HG02759 (cell line): ENCODE measurements at regions not wholly inside any gene's neighbourhood (a gene's known extent, or its start where the extent isn't known, plus 50 kb on each side); places are given as distances from the start of the nearest gene placed in this dataset.

Experiments
- ATAC-seq: cut with Tn5 transposase; IDR thresholded peaks from one replicate; pipeline ENCODE4 v1.9.1; 2021; ENCODE audit warnings: mild to moderate bottlenecking, moderate library complexity; ENCODE audit not compliant: unreplicated experiment

- no peak for ATAC-seq
These were observed 238.3 kb upstream of the NCKAP5 start for GRCh38 chr2:133806564-133806963.

- ATAC-seq: no peak
These were observed 241.2 kb upstream of the NCKAP5 start for GRCh38 chr2:133809485-133809884.

DNA sequence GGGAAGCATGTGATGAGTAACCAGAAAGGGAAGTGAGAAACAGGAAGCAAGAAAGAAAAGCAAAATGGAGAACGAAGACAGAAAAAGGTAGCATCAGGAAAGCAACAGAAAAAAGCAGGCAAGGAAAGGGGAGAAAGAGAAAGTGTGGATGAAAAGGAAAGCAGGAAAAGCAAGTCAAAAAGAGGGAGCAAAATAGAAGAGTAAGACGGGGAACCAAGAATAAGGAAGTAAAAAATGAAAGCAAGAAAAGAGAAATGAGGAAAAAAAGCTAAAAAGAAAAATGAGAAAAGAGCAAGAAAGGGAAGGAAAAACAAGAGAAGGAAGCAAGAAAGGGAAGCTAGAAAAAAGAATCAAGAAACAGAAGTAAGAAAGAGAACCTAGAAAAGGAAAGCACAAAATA is 242.3 kb upstream of the NCKAP5 start:
- ATAC-seq: no peak

GRCh38 chr2:133811409-133812125 is 243.3 kb upstream of the NCKAP5 start:
- no peak for ATAC-seq

DNA sequence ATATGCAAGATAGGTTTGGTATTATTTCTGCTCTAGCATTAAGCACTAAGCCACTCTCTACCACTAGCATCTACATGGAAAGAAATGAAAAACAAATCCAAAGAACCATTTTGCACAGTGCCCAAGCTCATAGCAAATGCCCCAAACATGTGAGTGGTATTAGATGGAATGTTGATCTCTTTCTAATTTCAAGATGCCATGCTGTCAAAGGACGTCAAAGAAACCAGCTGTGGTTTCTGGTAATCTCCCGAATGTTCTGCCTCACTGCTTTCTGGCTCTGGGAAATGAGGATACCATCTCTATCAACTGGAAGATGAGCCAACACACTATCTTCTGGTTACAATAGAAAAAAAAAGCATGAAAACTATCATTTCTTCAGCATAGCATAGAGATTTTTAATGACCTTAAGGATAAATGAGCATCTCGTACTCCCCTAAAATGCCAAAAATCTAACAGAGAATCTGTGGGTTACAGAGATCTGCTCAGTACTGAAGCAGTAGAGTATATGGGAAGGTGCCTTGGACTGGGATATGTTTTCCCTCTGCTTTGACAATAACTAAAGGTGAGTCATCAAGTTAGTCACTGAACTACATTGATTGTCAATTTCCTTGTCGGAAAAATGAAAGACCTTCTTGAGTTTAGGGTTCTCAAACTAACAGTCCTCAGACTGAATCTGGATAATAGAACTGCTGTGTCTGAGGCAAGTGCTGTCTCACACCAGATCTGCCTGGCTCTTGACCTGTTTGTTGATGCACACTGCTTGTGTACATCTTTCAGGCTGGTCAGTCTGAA is 244.8 kb upstream of the NCKAP5 start:
- ATAC-seq: no peak

GRCh38 chr2:133814890-133815289 is 246.6 kb upstream of the NCKAP5 start:
- ATAC-seq: no peak

GRCh38 chr2:133816037-133816436 is 247.8 kb upstream of the NCKAP5 start:
- no peak for ATAC-seq

DNA sequence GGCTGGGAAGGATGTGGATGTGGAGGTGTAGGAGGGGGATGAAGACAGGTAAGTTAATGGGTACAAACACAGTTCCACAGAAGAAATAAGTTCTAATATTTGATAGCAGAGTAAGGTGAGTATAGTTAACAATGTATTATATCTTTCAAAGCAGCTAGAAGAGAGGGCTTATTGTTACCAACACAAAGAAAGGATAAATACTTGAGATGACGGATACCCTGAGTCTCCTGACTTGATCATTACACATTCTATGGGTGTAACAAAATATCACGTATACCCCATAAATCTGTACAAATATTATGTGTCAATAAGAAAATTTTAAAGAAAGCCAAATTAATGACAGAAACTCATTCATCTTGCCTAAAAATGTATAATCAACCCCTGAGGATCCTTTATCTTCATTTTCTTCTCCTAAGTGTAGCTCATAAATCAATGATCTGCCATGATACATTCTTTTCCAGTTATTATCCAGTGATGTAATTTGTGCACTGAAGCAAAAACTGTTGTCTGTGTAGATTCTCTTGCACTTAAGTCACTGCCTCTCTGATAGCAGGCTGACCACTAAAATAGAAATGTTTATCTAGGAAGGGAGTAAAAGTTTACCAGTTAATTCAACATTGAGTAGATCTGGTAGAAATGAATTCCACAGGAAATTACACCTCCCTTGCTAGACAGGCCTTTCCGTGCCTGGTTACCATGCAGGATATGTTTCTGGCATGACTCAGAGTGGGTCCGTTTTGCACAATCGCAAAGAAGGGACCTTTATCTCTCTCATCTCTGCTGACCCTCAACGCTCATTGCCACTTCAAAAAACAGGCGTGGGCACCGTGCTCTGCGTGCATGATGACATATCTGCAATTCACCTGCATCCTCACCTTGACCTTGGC is 249.7 kb upstream of the NCKAP5 start:
- no peak for ATAC-seq

DNA sequence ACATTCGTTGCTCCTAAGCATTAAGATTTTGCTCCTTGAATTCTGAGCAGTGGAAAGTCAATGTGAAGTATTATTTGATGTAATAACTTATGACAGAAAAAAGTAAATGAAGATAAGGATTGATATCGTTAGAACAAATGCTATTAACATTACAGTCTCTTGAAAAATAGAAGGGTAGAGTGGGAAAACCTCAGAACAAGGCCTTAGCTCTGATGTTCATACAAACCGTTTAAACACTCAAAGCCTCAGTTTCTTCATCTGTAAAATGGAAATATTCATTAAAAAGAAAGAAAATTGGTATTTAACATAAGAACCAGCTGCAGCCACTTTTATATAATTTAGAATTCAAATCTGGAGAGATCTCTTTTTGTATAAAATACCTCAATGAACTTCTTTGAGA is 250.4 kb upstream of the NCKAP5 start:
- no peak for ATAC-seq

GRCh38 chr2:133819906-133820305 is 251.6 kb upstream of the NCKAP5 start:
- ATAC-seq: no peak

DNA sequence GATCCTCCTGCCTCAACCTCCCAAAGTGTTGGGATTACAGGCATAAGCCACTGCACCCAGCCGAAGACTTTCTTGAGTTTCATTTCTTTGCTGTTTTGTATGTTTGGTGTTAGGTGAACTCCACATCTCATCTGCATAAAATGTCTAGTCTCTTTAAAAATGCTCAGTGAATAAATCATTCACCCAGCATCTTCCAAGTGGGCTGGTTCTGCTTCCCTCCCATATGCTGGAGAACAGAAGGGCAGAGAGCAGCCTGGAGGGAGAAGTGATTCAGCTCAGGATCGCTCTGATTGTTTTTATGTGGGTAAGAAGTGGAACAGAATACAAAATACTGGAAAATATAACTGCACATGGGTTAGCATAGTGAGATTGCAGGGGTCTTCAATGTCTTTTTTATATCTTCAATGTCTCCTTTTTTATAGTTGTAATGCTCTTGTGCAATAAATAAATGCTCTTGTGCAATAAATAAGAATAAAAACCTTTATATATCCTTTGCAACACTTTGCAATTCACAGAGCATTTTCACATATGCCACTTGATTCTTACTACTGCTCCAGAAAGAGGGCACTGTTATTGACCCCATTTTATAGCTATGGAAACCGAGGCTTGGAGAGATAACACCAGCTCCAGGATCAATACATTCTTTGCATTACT is 253.0 kb upstream of the NCKAP5 start:
- no peak for ATAC-seq

- ATAC-seq: no peak
These were observed 254.4 kb upstream of the NCKAP5 start for GRCh38 chr2:133822517-133823225.

DNA sequence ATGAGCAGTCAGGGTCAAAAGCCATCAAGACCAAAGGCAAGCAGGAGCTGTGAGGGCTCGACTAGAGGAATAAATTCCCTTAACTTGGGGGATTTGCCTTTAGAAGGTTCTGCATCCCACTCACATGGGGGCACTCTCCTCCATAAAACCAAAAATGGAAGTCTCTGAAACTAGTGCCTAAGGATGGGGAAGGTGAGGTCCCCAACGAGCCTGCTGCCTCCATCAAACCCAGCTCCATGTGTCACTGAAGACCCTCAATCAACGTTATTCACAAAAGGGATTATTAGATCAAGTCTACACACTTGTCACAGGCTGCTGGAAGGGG is 254.9 kb upstream of the NCKAP5 start:
- ATAC-seq: no peak

GRCh38 chr2:133824869-133825268 is 256.6 kb upstream of the NCKAP5 start:
- ATAC-seq: no peak

GRCh38 chr2:133825778-133826177 is 257.5 kb upstream of the NCKAP5 start:
- no peak for ATAC-seq

DNA sequence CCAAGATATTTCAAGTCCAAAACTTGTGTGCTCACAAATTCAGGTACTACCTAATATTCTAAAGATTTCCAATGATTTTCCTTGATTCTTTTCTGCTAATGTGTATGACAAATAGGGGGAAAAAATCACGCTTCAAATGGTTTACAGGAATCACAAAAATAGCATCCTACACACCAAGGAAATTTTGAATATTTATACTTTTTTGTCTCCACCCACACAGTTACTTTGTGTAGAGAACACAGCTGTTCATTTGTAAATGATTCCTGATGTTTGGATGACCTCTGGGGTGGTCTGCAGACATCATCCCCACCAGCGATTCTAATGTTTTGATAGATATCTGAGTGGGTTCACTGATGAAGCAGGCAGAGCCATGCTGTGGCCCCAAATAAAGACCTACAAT is 260.6 kb upstream of the NCKAP5 start:
- no peak for ATAC-seq

- ATAC-seq: no peak
These were observed 261.3 kb upstream of the NCKAP5 start for GRCh38 chr2:133829450-133830020.

DNA sequence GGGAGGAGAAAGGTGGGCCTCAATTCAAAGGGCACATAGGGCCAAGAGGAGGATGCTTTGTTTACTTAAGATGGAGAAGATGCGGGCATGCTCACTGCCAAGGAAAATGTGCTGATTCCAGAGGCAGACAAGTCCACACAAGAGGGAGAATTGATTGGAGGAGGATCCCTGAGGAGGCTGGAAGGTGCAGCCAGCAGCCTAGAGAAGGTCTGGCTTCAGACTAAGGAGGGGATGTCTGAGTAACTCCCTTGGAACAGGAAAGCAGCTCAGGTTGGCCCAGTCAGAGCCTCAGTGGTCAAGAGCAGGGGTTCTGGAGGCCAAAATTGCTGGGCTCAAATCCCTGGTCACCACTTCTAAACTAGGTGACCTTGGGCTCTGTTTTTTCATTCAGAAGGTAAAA is 265.5 kb upstream of the NCKAP5 start:
- no peak for ATAC-seq

DNA sequence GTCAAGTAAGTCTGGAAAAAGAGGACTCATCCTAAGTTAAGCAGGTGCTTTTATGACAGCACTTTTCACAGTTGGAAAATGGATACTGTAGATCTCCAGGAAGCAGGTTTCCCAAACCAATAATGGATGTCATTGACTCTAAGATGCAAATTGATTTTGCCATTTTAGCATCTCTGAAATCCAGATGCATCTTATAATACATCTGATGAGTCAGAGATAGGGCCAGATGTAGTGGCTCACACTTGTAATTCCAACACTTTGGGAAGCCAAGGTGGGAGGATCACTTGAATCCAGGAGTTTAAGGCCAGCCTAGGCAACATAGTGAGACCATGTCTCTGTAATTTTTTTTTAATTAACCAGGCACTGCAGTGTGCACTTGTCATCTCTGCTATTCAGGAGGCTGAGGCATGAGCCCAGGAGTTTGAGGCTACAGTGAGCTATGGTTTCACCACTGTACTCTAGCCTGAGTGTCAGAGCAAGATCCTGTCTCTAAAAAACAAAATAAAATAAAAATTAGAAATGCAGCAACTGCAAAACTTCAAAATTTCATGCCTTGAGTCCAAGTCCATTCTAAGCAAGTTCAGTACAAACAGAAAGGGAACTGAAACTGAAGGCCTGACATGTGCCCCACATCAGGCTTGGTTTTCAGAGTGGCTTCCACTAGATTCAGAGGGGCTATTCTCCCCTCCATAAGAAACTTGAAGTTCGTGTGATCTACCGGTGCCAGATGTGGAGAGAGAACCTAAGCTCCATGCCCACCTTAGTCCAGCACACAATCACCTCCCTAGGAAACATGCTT is 267.8 kb upstream of the NCKAP5 start:
- ATAC-seq: no peak
